Myocyte (in vitro differentiated cells): ENCODE measurements at regions not wholly inside any gene's neighbourhood (a gene's known extent, or its start where the extent isn't known, plus 50 kb on each side); places are given as distances from the start of the nearest gene placed in this dataset.

Experiments used
- DNase-seq: peaks from one replicate; pipeline ENCODE4 v3.0.0-alpha.2; 2012; ENCODE audit warnings: low read depth

DNA sequence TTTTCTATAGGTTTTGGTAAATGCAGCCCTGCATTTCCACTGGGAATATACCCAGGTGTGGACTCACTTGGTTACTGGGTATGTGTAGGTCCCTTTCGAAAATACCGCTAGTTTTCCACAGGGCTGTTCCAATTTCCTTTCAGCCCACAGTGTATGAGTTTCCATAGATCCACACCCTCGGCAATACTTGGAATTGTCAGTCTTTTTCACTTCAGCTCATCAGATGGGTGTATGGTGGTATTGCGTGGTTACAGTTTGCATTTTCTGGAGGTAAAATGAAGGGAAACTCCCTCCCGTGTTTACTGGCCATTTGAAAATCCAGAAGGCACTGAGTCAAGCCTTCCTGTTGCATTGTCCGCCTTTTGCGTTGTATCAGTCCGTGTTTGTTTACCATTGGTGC is 453.6 kb downstream of the CDH26 start:
- DNase-seq, result no peak

DNA sequence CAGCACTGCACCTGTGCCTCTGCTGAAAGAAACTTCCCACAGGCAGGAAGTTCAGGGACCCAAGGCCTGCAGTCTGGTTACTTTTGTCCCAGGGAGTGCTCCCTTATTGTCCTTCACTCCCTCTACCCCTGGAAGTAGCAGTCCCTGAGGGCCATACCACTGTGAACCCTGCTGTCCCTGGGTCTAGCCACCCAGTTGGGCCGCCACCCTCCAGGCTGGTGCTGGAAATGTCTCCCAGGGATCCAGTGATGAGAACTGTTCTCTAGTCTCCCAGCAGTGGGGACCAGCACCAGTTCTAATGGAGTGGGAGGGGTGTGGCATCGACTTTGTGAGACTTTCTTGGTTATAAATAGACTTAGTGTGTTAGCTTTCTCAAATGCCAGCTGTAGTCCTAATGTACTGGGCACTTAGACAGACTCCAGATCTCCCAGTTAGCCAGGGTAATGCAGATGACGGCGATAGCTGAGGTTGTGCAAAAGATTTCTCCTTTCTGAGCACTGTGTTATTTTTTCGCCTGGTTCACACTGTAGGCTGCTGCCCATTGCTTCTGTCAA is 462.5 kb downstream of the CDH26 start:
- no peak for DNase-seq

DNA sequence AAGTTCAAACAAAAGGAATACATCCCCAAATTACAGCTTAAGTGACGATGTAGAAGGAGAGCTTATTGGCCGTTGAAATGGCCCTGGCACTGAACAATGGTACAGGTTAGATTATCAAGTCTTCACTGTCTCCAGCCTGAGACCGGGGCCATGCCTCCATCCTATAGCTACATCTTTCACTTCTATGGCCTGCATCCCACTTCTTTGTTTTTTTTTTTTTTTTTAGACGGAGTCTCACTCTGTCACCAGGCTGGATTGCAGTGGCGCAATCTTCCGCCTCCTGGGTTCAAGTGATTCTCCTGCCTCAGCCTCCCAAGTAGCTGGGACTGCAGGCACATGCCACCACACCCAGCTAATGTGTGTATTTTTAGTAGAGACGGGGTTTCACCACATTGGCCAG is 464.6 kb downstream of the CDH26 start:
- DNase-seq, result no peak

DNA sequence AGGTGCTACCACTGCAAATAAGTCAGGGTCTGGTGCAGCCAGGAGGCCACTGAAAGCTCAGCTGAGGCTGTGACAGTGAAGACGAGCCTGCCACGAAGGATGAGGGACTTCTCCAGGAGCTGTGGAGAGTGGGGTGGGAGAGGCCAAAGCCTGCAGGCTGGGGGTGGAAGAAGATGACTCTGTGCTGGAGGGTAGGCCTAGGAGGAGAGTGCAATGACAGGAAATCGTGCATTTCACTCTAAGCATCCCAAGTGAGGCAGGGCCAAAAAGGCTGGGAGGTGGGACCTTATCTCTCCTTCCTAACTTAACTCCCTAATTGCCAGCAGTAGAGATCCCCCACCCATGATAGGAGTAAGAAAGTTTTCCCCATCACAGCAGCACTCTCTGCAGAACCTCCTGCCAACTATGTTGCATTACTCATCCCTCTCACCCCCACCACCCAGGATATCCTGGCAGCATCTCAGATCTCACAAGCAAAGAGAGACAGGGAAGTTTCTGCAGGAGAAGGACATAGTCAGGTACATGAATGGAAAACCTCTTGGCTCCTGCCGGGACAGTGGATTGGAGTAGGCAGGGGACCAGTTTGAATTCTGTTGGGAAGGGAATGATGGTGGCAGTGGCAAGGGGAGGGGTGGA is 466.2 kb downstream of the CDH26 start:
- DNase-seq, result no peak

DNA sequence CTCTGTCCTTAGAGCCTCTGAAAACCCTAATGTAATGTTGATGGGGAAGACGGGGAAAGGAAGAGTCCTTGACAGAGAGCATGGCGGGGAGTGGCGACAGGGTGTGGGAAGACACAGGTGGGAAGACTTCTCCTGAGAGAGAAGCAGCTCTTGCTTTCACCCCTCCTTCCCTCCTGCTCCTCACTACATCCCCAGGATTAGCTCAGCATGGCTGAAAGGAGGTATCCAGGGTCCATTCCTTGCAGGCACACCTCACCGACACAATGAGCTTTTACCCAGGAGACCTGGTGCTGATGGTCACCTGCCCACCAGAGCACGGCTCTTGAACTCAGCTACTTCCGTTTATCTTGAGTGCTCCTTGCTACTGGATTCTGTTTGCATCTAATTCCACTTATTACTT is 469.3 kb downstream of the CDH26 start:
- no peak for DNase-seq

DNA sequence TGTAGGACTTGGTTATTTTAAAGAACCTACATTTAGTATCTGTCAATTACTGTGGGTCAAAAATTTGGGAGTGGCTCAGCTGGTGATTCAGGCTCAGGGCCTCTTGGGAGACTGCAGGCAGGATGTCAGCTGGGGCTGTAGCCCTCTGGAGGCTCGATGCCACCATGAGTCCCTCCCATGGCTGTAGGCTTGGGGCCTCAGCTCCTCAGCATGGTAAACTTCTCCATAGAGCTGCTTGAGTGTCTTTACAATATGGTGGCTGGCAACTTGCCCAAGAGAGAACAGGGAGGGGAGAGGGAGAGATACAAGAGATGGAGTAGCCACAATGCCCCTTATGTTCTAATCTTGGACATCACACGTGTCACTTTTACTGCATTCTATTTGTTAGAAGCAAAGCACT is 470.4 kb downstream of the CDH26 start:
- DNase-seq, result no peak

DNA sequence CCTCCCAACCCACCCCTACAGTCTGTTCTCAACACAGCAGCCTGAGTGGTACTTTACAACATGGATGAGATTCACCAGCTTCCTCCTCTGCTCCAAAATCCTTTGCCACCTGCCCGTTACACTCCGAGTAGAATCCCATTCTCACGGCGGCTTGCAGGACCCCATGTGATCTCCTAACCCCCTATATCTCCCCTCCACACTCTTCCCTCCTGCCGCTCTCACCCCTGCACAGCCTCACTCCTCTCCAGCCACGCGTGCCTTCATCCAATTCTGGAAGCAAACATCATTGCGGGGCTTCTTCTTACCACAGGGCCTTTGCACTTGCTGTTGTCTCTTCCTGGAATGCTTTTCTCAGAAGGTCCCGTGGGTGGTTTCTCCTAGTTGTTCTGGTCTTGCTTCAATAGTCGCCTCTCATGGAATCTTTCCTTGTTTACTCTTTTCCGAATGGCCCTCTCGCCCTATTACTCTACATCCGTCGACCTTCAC is 472.3 kb downstream of the CDH26 start:
- DNase-seq, result no peak

DNA sequence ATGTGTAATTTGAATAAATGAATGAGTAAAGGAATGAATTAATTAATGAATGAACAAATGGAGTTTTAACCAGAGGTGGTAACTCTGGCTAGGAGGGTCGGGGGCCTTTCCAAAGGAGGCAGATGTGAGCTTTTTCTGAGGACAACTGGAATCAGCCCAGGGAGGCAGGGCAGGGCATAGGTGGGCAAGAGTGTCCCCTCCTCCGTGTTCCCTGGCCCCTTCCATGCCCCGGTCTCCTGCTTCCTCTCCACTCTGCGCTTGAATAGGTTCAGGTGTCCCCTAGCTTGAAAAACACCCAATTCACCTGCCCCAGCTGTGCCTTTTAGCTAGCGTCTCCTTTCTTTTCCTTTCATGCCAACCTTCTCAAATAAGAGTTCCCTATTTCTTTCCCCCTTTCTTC is 473.1 kb downstream of the CDH26 start:
- no peak for DNase-seq

DNA sequence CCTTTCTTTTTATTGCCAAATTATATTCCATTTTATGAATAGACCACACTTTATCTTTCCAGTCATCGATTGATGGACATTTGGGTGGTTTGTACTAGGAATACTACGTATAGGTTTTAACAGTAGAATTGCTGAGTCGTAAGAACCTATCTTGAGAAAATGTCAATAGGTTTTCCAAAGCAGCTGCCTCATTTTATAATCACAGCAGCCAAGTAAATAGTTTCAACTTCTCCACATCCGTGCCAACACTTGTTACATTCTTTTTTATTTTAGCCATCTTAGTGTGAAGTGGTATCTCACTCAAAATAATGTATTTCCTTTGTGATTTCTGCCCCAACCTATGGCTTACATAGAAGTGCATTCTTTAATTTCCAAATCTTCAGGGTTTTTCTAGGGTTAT is 479.2 kb downstream of the CDH26 start:
- DNase-seq, result no peak

DNA sequence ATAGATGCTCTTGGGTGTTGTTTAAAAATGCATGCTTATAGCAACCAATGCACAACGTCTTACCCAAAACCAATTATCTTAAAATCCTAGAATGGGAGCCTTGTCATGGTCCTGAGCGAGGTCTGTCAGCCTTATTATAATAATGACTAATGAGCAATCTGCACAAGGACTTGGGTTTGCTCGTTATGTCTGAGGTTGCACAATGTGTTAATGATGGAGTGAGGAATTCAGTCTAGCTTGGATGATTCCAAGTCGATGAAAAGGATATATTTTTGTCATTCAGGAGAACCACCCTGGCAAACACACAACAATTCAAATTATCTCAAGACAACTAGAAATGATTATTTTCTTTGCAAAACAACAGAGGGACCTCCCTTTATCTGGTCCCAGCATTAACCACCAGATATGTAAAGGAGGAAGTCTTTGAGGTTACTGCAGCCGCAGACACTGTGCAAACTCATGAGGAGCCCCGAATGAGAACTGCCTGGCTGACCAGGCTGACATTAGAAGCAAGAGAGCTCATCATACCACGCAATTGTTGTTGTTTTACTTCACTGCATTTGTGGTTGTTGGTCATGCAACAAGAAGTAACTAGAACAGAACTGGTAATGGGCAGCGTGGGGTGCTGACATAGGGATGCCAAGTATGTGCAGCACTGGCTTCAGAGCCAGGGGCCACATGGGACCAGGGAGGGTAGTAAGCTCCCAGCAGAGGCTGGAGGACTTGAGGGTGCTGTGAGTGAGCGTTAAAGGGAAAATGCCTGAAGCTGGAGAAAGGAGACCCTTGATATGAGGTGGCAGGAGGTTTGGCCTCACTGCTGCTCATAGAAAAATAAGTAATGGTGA is 488.3 kb downstream of the CDH26 start:
- no peak for DNase-seq

DNA sequence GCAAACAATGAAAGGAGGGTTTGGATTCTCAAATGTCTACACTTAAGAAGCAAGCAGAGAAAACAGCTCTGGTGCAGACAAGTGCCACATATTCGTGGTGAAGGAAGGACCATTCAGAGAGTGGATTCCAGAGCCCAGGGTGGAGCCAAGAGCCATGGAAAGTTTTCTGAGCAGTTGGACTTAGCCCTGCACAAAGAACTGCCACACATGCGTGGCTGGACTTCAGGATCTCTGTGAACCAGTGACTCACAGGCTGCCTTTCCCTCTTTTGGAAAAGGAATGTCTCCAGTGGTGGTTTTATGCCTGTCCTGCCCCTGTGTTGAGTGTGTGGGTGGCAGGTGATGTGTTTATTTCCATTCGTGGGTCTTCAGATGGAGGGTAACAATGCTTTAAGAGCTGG is 489.5 kb downstream of the CDH26 start:
- no peak for DNase-seq

DNA sequence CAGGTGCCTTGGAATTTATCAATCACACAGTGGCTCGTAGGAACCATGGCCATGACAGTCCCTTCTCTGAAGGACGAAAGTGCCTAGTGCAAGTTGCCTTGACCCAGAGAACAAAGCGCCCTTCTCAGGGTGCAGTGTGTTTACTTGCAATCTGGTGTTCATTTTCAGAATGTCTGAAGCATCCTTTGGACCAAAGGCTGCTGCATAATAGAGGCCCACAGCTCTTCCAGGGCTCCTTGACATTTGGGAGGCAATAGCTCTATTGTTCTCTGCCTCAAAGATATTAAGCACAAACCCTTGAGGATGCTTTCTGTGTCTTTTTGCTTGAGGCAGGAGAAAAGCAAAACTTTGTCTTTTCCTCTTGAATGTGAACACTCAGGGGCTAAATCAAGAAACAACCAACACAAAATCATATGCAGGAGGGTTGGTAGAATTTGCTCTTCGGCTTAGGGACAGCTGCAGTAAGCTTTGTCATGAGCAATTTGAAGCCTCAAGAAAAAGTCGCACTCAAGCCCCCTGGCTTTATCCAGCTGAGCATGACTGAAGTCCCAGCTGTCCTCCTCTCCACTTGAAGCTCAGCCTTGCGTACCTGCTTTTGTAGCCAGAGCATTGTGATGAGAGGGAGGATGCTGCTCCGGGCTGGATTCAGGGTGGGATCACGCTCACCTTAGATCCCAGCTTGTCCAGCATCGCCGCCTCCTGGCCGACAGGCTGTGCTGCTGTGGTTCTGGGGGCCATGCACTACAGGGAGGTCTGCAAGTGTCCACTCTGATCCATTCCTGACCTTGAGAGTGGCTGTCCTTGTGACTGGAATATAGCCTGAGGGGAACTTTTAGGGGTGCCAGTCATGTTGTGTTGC is 495.4 kb downstream of the CDH26 start:
- no peak for DNase-seq

DNA sequence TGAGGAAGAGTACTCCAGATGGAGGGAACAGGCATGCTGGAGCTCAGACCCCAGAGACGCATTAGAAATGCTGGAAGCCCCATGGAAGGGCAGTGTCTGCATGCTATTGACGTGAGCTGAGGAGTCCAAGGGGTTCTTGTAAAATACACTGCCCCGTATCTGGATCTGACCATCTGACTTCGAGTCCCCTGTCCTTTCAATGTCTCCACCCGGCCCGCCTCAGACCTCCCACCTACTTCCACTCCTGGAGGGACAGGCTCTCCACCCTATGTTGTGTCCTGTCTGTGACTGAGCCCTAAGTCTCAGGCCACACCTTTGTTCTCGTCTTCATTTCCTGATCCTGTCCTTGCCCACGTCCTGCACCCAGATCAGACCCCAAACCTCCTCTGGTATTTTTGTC is 496.3 kb downstream of the CDH26 start:
- no peak for DNase-seq

DNA sequence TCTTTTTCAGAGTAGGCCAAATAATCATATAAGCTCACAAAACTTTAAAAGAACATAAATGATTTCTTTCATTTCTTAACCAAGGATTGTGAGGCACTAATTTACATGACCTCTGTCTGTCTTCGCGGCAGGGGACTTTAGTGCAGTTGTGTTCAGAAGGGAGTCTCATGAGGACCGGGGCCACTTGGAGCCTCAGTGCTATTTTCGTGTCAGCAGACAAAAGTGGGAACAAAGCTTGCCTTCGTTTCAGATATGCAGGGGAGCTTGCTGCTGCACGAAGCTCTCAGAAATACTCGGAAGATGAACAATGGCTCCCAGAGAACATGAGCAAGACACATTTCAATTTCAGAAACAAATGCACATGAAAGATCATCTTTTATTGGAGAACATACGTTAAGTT is 497.0 kb downstream of the CDH26 start:
- DNase-seq, result no peak

DNA sequence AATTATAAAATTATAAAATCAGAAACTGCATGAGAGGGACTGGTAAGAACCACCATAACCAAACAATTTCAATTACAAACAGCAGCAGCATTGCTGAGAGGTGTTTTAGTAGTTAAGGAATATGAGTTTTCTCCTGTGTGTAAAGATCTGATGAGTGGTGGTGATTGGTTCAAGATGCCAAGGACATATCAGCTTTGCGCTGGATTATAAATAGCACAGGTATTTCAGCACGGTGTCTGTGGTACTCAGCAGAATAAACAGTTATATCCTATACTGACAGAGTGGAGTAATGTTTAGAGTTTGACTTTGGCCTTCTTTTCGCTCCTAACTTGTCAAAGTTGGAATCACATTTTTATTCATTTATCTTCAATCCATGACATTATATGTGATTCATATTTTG is 501.0 kb downstream of the CDH26 start:
- no peak for DNase-seq

DNA sequence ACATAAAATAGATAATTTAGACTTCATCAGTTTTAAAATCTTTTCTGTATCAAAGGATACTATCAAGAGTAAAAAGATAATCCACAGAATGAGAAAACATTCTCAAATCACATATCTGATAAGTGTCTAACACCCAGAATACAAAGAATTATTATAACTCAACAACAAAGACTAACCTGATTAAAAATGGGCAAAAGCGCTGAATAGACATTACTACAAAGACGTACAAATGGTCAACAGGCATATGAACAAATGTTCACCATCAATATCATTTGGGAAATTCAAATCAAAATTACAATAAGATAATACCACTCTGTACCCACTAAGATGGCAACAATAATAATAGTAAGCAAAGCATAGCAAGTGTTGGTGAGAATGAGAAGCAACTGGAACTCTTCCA is 503.8 kb downstream of the CDH26 start:
- DNase-seq, result no peak

DNA sequence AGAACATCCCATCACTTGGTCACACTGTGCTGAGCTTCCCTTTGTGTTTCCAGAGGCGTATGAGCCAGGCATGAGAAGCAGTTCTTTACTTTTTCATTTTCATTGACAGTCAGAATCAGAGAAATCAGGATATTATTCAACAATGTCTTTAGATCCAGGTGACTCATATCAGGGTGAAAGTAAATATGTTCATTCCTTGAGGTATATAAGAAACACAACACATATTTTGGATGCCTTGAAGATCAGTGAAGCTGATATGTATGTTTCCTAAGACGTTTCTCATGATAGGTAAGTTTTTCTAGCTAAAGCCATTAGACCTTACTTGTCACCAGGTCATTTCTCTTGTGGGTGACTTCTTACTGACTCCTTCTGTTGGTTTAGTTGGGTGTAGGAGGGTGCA is 505.6 kb downstream of the CDH26 start:
- DNase-seq, result no peak

DNA sequence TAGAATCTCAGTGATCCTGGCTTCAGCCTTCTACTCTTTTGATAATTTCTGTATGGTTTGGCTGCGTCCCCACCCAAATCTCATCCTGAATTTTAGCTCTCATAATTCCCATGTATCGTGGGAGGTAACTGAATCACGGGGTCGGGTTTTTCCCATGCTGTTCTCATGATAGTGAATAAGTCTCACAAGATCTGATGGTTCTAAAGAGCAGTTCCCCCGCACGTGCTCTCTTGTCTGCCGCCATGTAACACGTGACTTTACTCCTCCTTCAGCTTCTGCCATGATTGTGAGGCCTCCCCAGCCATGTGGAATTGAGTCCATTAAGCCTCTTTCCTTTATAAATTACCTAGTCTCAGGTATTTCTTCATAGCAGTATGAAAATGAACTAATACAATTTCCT is 507.2 kb downstream of the CDH26 start:
- DNase-seq, result no peak

DNA sequence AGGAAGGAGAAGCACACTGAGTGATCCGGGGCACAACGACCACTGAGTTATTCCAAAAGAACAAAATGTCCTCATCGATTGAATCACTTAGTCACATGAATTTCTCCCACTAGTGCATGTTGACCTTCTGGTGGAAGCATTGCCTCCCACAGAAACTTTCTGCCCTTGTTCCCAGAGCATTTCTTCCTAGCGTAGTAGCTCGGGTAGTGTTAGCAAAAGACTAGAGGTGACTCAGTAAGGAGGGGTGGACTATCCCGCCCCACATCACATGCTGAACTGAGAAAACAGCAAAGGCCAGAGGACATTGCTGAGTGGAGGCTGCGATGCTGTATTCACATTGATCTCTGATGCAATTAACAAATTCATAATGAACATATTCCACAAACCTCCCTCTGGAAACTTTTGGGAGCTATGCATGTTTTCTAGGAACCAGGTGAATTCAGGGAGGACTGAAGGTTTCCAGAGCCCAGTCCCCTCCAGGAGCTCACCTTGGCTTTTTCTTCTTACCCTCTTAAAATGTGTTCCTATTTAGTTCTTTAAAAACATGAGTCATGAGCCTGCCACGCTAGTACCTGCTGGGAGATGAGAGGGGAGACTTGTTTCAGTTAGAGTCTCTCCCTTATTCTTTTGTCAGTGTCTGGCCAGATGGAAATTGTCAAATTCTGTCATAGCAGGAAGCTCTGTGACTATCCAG is 507.9 kb downstream of the CDH26 start:
- no peak for DNase-seq

DNA sequence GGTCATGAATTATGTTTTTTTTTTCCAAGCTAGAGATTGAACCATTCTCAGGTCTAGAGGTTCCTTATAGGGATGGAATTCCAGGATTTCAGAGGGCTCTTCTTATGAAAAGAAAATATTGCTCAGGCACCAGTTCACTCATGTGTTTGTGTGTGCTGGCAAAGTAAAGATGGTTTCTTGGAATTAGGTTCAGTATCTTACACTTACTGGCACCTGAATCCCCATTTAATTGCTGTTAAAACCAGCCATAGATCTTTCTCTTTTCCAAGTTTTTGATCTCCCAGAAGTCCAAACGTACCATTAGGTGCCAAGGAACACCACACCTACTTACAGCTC is 508.4 kb downstream of the CDH26 start:
- DNase-seq, result no peak

DNA sequence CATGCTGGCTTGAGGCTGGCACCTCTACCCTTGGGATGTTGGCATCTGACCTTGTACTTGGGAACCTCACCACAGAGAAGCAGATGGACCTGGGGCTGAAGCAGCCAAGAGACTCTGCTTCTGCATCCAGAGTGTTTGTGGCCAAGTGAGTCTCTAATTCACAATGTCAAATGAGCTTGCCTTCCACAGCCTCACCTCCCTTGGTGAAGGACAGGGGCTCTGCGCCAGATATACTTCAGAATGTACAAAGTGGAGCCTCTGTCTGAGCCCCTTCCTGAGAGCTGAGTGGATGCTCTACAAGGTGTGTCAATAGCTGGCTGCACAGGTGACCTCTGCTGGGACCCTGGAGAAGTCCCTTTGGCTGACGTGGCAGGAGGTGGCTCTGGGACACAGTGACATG is 508.9 kb downstream of the CDH26 start:
- no peak for DNase-seq
